A549 (cell line): ENCODE measurements at regions not wholly inside any gene's neighbourhood (a gene's known extent, or its start where the extent isn't known, plus 50 kb on each side); places are given as distances from the start of the nearest gene placed in this dataset.

Source experiments
- ATAC-seq, 2 experiments: fragments of 200-7000 bp in 1 of 2; fragments of >200 bp in 1 of 2; cut with Nextera tagmentation in 1 of 2; cut with Tn5 transposase in 1 of 2; 3 replicates each; pipeline versions ENCODE4 v1.8.0 to v1.9.1; 2018 to 2020; ENCODE audit warnings: mild to moderate bottlenecking in 1 of 2, moderate library complexity in 1 of 2
- CTCF ChIA-PET: fragments of 300-600 bp; sonication (Branson Sonifier 250); formaldehyde crosslinking; extraction: SDS; loops from one replicate; lab custom pipeline; 2021; ENCODE audit warnings: antibody characterized with exemption, inconsistent platforms; lab: Yijun Ruan, JAX
- POLR2A ChIA-PET: fragments of 350-600 bp; formaldehyde crosslinking; extraction: SDS; loops from one replicate; lab custom pipeline; 2021; ENCODE audit warnings: antibody characterized with exemption, inconsistent platforms; lab: Yijun Ruan, JAX
- DNase-seq, 2 experiments: peaks; one replicate each; pipeline versions ENCODE4 v3.0.0 to v3.0.0-alpha.2; 2011 to 2016; ENCODE audit warnings: low read depth in 1 of 2, low spot score in 1 of 2
- FAIRE-seq: peaks from 2 replicates; lab custom pipeline; 2011; peaks lifted over from hg19 to GRCh38; lab: Jason Lieb, UNC
- H3K27ac ChIP-seq, 2 experiments: fragments of >200 bp; sonication (Bioruptor Twin); formaldehyde crosslinking; 3 replicates each; pipeline ENCODE4 v1.5.1; 2016 to 2017
- H3K4me1 ChIP-seq: fragments of >200 bp; sonication (Bioruptor Twin); formaldehyde crosslinking; 3 replicates; pipeline ENCODE4 v1.6.1; 2016
- H3K4me2 ChIP-seq: fragments of >200 bp; sonication (Bioruptor Twin); formaldehyde crosslinking; 3 replicates; pipeline ENCODE4 v1.6.1; 2016
- H3K4me3 ChIP-seq: fragments of >200 bp; sonication (Bioruptor Twin); formaldehyde crosslinking; 3 replicates; pipeline ENCODE4 v1.5.1; 2016
- H3K9me3 ChIP-seq: fragments of >200 bp; sonication (Bioruptor Twin); formaldehyde crosslinking; 3 replicates; pipeline ENCODE4 v1.6.1; 2016
- ATOH8 ChIP-seq: fragments of 250-450 bp; sonication (Bioruptor Pico); IDR thresholded peaks from 2 replicates; pipeline ENCODE4 v1.5.0; 2020; ENCODE audit warnings: low read depth, mild to moderate bottlenecking, moderate library complexity
- CTCF ChIP-seq: fragments of >200 bp; sonication (Bioruptor Twin); formaldehyde crosslinking; IDR thresholded peaks from 3 replicates; pipeline ENCODE4 v1.5.1; 2016
- ELK1 ChIP-seq: fragments of 150-350 bp; IDR thresholded peaks from 2 replicates; pipeline ENCODE4 v1.6.1; 2014; ENCODE audit warnings: low read depth, mild to moderate bottlenecking, low read length
- FOSB ChIP-seq: fragments of 250-450 bp; sonication (Bioruptor Pico); IDR thresholded peaks from 2 replicates; pipeline ENCODE4 v1.5.0; 2020; ENCODE audit warnings: mild to moderate bottlenecking, moderate library complexity
- FOXS1 ChIP-seq: fragments of 250-450 bp; sonication (Bioruptor Pico); IDR thresholded peaks from 2 replicates; pipeline ENCODE4 v1.5.0; 2020; ENCODE audit warnings: mild to moderate bottlenecking, moderate library complexity
- HDAC2 ChIP-seq: fragments of 200-600 bp; sonication (generic); IDR thresholded peaks from 2 replicates; pipeline ENCODE4 v1.6.1; 2016
- KDM1A ChIP-seq: fragments of 200-600 bp; sonication (generic); IDR thresholded peaks from 2 replicates; pipeline ENCODE4 v1.6.1; 2016; ENCODE audit warnings: low read depth, mild to moderate bottlenecking
- MAFK ChIP-seq: fragments of 450-650 bp; IDR thresholded peaks from 2 replicates; pipeline ENCODE4 v1.6.1; 2014; ENCODE audit not compliant: partially characterized antibody
- MAX ChIP-seq: IDR thresholded peaks from 2 replicates; pipeline ENCODE4 v1.6.1; 2012
- NPAS2 ChIP-seq: fragments of 250-450 bp; sonication (Bioruptor Pico); IDR thresholded peaks from 2 replicates; pipeline ENCODE4 v1.8.0; 2022; ENCODE audit warnings: mild to moderate bottlenecking, moderate library complexity, borderline replicate concordance
- NR3C1 ChIP-seq: fragments of >200 bp; sonication (Bioruptor Twin); formaldehyde crosslinking; IDR thresholded peaks from 3 replicates; pipeline ENCODE4 v1.6.1; 2017
- PHF8 ChIP-seq: fragments of 200-600 bp; sonication (generic); IDR thresholded peaks from 2 replicates; pipeline ENCODE4 v1.6.1; 2016; ENCODE audit warnings: low read depth, mild to moderate bottlenecking, antibody characterized with exemption, moderate library complexity, borderline replicate concordance
- SMC3 ChIP-seq: fragments of >200 bp; sonication (Bioruptor Twin); formaldehyde crosslinking; IDR thresholded peaks from 3 replicates; pipeline ENCODE4 v1.6.1; 2018; ENCODE audit warnings: inconsistent platforms
- ZNF302 ChIP-seq: fragments of 250-450 bp; sonication (Bioruptor Pico); IDR thresholded peaks from 2 replicates; pipeline ENCODE4 v1.9.0; 2021; ENCODE audit warnings: inconsistent platforms, mild to moderate bottlenecking, moderate library complexity
- WGBS: methylation state at CpG from one replicate; pipeline ENCODE4 v1.1.6; 2017; ENCODE audit errors: missing lambda C conversion rate; 5-methylcytosine and 5-hydroxymethylcytosine counted together

- TF ChIP-seq ATOH8 (CRISPR knock-in tag) (no peak), PHF8 (no peak), HDAC2 (no peak), NR3C1 (no peak), FOXS1 (CRISPR knock-in tag) (no peak), FOSB (CRISPR knock-in tag) (no peak), SMC3 (no peak), CTCF (no peak)
- 37% methylated on average over 8 of the region's 8 CpGs for WGBS
- ATAC-seq = no peak
- no peak overlapping the region for H3K4me3 ChIP-seq
- ChIA-PET POLR2A (no interaction called here), CTCF (no interaction called here)
- H3K4me1 ChIP-seq = no peaks in the 10 kb centered on the region
- FAIRE-seq = no peak
- H3K4me2 ChIP-seq = no peak overlapping the region
- no peak overlapping the region for H3K27ac ChIP-seq
- no peak for DNase-seq
- H3K9me3 ChIP-seq = no peaks in the 10 kb centered on the region
These were observed 295.0 kb upstream of the NCKAP5 start for GRCh38 chr2:133863106-133863800.

DNA sequence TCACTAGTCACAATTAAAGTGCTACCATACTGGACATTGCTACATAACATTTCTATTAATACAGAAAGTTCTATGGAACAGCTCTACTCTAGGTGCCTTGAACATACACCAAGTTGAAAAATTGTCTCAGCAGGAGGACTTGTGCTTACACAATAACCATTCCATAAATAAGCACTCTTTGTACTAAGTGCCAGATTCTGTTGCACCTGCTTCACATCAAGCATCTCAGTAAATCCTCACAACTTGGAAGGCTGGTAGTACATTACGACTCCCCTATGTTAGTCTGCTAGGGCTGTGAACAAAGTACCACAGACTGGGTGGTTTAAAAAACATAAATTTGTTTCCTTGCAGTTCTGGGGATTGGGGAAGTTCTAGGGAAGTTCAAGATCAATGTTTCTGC lies 296.9 kb upstream of the NCKAP5 start:
- TF ChIP-seq MAX (no peak), NPAS2 (CRISPR knock-in tag) (no peak), ELK1 (no peak), ZNF302 (no peak)
- ChIA-PET CTCF (interaction anchor here (2.1 kb wide), 1 partner anchor 20 kb away, joined by 7 read pairs; no protein-coding TSS in a partner anchor), POLR2A (no interaction called here)
- H3K4me2 ChIP-seq = no peak overlapping the region
- FAIRE-seq = no peak
- H3K27ac ChIP-seq = no peak overlapping the region
- no peaks in the 10 kb centered on the region for H3K4me1 ChIP-seq
- no peak for DNase-seq
- H3K4me3 ChIP-seq = no peak overlapping the region
- no peak for ATAC-seq
- 0 out of 3 replicates have a peak, but pooled peaks cover 3% of the 10 kb centered on the region for H3K9me3 ChIP-seq
- 13% methylated on average over 1 of the region's 1 CpG for WGBS

GRCh38 chr2:133867166-133867565 lies 298.9 kb upstream of the NCKAP5 start:
- WGBS = 21% methylated on average over 2 of the region's 2 CpGs
- DNase-seq (no peak), FAIRE-seq (no peak), ATAC-seq (no peak)
- Histone ChIP-seq H3K4me3 (no peak overlapping the region), H3K4me2 (no peak overlapping the region), H3K4me1 (no peaks in the 10 kb centered on the region), H3K9me3 (0 out of 3 replicates have a peak, but pooled peaks cover 3% of the 10 kb centered on the region), H3K27ac (no peak overlapping the region)
- CTCF ChIA-PET = no interaction called here
- no peak for TF ChIP-seq KDM1A
- no peak for TF ChIP-seq ATOH8 (CRISPR knock-in tag)
- no peak for TF ChIP-seq MAFK
- POLR2A ChIA-PET = no interaction called here
